Eye (tissue), 1 donor: ENCODE measurements at regions not wholly inside any gene's neighbourhood (a gene's known extent, or its start where the extent isn't known, plus 50 kb on each side); places are given as distances from the start of the nearest gene placed in this dataset.

Experiments used
- DNase-seq: peaks from one replicate; pipeline ENCODE4 v3.0.0-alpha.2; 2015

- no peak for DNase-seq
Observed at GRCh38 chr4:62204136-62204535, 1004.0 kb downstream of the ADGRL3 start.

DNA sequence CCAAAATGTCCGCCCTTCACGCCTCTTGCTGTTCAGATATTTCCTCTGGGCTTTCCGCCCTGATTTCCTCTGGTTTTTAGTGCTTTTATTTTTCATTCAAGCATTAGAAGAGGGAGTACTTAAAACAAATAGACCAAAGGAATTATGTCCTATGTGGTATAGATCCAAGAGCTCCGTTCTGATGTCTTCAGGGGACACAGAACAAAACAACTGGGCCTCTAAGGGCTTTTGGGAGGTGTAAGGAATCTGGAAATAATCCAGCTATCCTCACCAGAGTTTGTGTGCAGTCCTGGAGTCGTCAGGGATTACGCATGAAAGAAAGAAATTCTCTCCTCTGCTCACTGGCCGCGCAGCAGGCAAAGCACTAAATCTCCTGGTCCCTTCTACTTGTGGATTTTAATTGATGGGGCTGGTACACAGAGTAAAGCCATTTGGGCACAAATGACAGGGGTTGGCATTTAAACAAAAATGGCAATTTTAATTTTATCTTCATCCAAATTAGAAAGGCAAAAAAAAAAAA lies 999.2 kb downstream of the ADGRL3 start:
- DNase-seq: peak; percentile 51

DNA sequence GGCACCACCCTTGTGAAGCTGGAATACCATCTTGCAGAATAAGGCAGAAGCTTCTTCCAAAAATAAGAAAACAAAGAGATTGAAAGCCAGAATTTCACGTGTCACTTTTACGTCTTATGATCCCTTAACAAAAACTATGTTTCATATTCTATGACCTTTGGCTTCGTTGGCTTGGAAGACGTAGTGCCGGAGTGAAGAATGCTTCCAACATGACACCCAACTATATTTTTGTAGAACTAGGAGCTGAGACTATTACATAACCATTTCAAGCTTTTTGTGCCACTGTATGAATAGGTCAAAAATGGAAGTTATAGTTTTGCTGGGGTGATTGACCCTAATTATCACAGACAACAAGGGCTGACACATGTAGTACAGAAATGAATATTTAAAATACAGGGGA lies 996.2 kb downstream of the ADGRL3 start:
- no peak for DNase-seq

GRCh38 chr4:62194342-62194741 lies 994.2 kb downstream of the ADGRL3 start:
- no peak for DNase-seq

DNA sequence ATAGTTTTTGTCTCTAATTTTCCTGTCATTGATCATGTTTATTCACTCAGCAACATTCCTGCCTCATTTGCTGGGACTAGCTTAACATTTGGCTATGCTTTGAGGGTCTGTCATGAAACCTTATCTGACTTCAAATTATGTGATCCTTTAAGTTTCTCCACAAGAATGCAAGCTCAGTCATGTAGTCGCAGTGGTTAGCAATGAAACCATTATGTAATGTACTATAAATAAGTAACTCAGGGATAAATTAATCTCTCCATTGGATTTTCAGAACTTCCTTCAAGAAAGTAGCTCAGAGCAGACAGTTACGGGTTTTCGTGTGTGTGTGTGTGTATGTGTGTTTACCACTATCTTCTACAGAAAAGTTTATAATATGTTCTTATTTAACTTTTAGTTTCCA lies 993.6 kb downstream of the ADGRL3 start:
- DNase-seq: no peak

GRCh38 chr4:62191451-62192240 lies 991.5 kb downstream of the ADGRL3 start:
- no peak for DNase-seq

DNA sequence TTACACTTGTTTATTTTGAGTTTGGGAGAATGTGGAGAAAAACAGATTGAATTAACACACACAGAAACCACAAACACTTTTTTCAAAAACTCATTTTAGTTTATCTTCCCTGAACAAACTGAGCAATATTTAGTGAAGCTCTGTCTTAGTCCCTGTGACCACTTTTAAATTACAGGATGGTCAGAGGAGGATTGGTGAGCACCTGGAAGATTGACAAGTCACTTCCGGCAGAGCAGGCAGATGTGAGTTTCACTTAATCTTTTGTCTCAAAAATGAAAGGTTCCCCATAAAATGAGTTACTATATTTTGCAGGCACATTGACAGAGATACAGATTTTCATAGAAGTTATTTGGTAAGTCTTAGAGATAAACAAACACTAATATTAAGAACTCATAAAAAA lies 970.1 kb downstream of the ADGRL3 start:
- DNase-seq: no peak

GRCh38 chr4:62168681-62169080 lies 968.6 kb downstream of the ADGRL3 start:
- DNase-seq: no peak

DNA sequence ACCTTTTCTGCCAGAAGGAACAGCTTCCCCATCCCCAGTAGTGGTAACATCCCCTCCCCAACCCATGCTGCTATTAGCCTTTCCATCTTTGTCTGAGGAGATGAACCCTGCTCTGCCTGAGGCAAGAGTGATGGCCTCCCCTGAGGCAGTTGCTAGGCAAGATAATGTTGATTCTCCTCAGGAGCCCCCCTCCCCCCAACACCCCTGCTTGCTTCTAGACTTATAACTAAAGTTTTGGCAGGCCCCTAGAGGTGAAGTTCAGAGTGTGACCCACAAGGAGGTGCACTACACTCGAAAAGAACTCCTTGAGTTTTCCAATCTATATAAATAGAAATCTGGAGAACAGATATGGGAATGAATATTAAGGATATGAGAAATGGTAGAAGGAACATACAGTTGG lies 962.5 kb downstream of the ADGRL3 start:
- DNase-seq: no peak

- no peak for DNase-seq
Observed at GRCh38 chr4:62161446-62161845, 961.3 kb downstream of the ADGRL3 start.

DNA sequence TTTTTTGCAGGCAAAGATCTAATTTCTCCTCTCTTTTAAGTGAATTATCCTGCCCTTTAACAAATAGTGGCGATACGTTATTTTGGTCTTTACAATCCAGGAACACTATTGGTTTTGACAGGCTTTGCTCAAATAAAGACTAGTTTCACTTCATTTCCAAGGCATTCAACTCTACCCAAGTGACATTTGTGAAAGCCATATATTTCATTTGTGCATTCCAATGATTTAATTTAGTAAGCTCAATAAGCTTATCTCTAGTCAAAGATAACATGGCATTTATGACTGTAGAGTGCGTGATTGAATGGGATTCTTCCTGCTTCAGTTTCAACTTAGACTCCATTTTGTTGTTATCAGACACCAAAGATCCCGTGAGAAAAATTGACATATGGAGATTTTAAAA lies 959.8 kb downstream of the ADGRL3 start:
- no peak for DNase-seq

GRCh38 chr4:62159306-62159705 lies 959.2 kb downstream of the ADGRL3 start:
- no peak for DNase-seq

GRCh38 chr4:62156205-62156604 lies 956.1 kb downstream of the ADGRL3 start:
- DNase-seq: no peak

DNA sequence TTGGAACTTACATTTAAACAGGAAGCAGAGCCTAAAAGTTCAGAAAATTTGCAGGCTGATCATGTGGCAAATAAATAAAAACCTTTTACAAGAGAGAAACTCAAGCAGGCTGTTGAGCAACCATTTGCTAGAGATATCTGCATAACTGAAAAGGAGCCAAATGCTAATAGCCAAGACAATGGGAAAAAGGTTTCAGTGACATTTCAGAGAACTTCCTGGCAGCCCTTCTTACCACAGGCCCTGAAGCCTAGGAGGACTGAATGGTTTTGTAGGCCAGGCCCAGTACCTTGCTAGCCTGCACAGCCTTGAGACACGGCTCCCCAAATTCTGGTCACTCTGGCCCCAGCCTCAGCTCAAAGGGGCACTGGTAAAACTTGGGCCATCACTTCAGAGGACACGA lies 945.1 kb downstream of the ADGRL3 start:
- DNase-seq: no peak

DNA sequence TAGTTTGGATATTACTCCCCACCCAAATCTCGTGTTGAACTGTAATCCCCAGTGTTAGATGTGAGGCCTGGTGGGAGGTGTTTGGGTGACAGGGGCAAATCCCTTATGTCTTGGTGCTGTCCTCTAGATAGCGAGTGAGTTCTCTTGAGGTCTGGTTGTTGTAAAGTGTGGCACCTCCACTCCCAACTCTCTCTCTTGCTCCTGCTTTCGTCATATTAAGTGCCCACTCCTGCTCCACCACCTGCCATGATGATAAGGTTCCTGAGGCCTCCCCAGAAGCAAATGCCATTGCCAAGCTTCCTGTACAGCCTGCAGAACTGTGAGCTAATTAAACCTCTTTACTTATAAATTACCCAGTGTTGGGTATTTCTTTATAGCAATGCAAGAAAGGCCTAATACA lies 944.3 kb downstream of the ADGRL3 start:
- no peak for DNase-seq

DNA sequence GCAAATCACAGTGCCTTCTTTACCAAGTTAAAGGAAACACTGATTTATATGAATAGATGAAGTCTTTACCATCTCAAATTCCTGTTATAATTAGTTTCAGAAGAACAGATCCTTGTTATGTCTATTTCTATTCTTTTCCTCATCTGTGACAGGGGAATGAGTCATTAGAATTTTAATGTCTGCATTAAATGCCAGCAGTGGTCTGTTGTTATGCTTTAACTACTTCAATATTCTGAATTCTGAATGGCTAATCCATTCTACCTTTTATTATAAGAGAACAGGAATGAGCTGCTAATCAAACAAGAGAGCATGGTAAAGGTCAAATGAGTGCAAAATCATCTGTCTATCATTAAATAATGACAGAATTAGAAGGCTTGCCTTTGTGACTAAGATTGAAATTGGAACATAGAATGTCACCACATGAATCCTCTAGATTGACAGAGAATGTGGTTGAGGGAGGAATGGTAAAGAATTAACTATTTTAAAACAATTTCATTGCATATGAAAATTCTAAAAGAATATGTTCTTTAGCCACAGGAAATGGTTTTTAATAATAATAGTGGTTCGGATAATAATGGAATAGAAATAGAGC lies 935.5 kb downstream of the ADGRL3 start:
- peak; percentile 13 for DNase-seq

- DNase-seq: no peak
Observed at GRCh38 chr4:62133977-62134376, 933.9 kb downstream of the ADGRL3 start.

GRCh38 chr4:62133101-62133897 lies 933.2 kb downstream of the ADGRL3 start:
- no peak for DNase-seq

- no peak for DNase-seq
Observed at GRCh38 chr4:62131049-62131448, 930.9 kb downstream of the ADGRL3 start.

DNA sequence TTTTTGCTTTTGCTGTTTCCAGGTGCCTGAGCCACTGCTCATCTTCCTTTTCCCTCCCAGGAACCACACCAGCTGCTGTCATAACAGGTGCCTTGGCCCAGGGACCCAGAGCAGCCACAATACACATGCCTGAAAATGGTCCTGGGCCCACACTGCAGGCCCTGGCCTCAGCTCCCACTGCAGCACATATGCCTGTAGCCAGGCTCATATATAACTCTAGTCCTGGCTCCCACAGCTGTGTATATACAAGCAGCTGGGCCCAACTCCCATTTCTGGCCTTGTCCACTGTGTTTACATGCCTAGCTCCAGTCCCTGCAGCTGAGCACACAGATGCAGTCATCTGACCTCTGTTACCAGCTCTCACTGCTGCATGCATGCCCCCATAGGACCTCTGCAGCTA lies 930.5 kb downstream of the ADGRL3 start:
- DNase-seq: no peak

- DNase-seq: no peak
Observed at GRCh38 chr4:62130230-62130629, 930.1 kb downstream of the ADGRL3 start.
